H7 (cell line): ENCODE measurements at regions not wholly inside any gene's neighbourhood (a gene's known extent, or its start where the extent isn't known, plus 50 kb on each side); places are given as distances from the start of the nearest gene placed in this dataset.

ENCODE experiments used
- DNase-seq: peaks from one replicate; pipeline ENCODE4 v3.0.0; 2012
- H3K27me3 ChIP-seq: 2 replicates; pipeline ENCODE4 v1.6.0; 2011; ENCODE audit warnings: mild to moderate bottlenecking, low read length; ENCODE audit not compliant: control insufficient read depth, insufficient read depth
- H3K36me3 ChIP-seq: replicated peaks from 2 replicates; pipeline ENCODE4 v1.5.1; 2011; ENCODE audit warnings: low read length; ENCODE audit not compliant: control insufficient read depth, insufficient read depth
- H3K4me3 ChIP-seq: 2 replicates; pipeline ENCODE4 v1.5.1; 2011; ENCODE audit warnings: low read depth, mild to moderate bottlenecking, control low read depth, low read length, moderate library complexity; ENCODE audit not compliant: insufficient read depth

GRCh38 chr21:22630953-22631465, 1632.8 kb downstream of the NCAM2 start:
- no peaks in the 10 kb centered on the region for H3K36me3 ChIP-seq
- no peaks in the 10 kb centered on the region for H3K27me3 ChIP-seq
- no peak for DNase-seq
- no peak overlapping the region for H3K4me3 ChIP-seq

GRCh38 chr21:22632176-22632575, 1634.0 kb downstream of the NCAM2 start:
- no peak overlapping the region for H3K4me3 ChIP-seq
- DNase-seq: no peak

GRCh38 chr21:22649246-22649645, 1651.0 kb downstream of the NCAM2 start:
- no peak overlapping the region for H3K4me3 ChIP-seq
- no peaks in the 10 kb centered on the region for H3K27me3 ChIP-seq
- no peaks in the 10 kb centered on the region for H3K36me3 ChIP-seq
- no peak for DNase-seq

More at GRCh38 chr21:22632176-22632575, 1634.0 kb downstream of the NCAM2 start:
- Histone ChIP-seq H3K27me3 (no peaks in the 10 kb centered on the region), H3K36me3 (no peaks in the 10 kb centered on the region)

- no peak for DNase-seq
- Histone ChIP-seq H3K36me3 (no peaks in the 10 kb centered on the region), H3K27me3 (no peaks in the 10 kb centered on the region), H3K4me3 (no peak overlapping the region)
These were observed 1652.0 kb downstream of the NCAM2 start for GRCh38 chr21:22650226-22650625.

- DNase-seq: no peak
- H3K4me3 ChIP-seq: no peak overlapping the region
- H3K36me3 ChIP-seq: no peaks in the 10 kb centered on the region
- H3K27me3 ChIP-seq: no peaks in the 10 kb centered on the region
These were observed 1659.6 kb downstream of the NCAM2 start for GRCh38 chr21:22657781-22658180.

- no peak for DNase-seq
- Histone ChIP-seq H3K36me3 (no peaks in the 10 kb centered on the region), H3K27me3 (no peaks in the 10 kb centered on the region), H3K4me3 (no peak overlapping the region)
These were observed 1671.9 kb downstream of the NCAM2 start for GRCh38 chr21:22670148-22670547.

- DNase-seq: no peak
- Histone ChIP-seq H3K36me3 (no peaks in the 10 kb centered on the region), H3K27me3 (no peaks in the 10 kb centered on the region), H3K4me3 (no peak overlapping the region)
These were observed 1681.0 kb downstream of the NCAM2 start for GRCh38 chr21:22679207-22679606.

- no peak overlapping the region for H3K4me3 ChIP-seq
- H3K36me3 ChIP-seq: no peaks in the 10 kb centered on the region
- no peak for DNase-seq
- no peaks in the 10 kb centered on the region for H3K27me3 ChIP-seq
These were observed 1693.4 kb downstream of the NCAM2 start for GRCh38 chr21:22691658-22692057.

GRCh38 chr21:22703521-22703920, 1705.3 kb downstream of the NCAM2 start:
- Histone ChIP-seq H3K4me3 (no peak overlapping the region), H3K27me3 (no peaks in the 10 kb centered on the region), H3K36me3 (no peaks in the 10 kb centered on the region)
- DNase-seq: no peak

- H3K4me3 ChIP-seq: no peak overlapping the region
- DNase-seq: no peak
- no peaks in the 10 kb centered on the region for H3K27me3 ChIP-seq
- no peaks in the 10 kb centered on the region for H3K36me3 ChIP-seq
These were observed 1712.5 kb downstream of the NCAM2 start for GRCh38 chr21:22710721-22711120.

GRCh38 chr21:22711636-22712035, 1713.4 kb downstream of the NCAM2 start:
- Histone ChIP-seq H3K27me3 (no peaks in the 10 kb centered on the region), H3K36me3 (no peaks in the 10 kb centered on the region), H3K4me3 (no peak overlapping the region)
- no peak for DNase-seq

- Histone ChIP-seq H3K36me3 (no peaks in the 10 kb centered on the region), H3K27me3 (no peaks in the 10 kb centered on the region), H3K4me3 (no peak overlapping the region)
- no peak for DNase-seq
These were observed 1727.2 kb downstream of the NCAM2 start for GRCh38 chr21:22725436-22725835.

- no peak for DNase-seq
- Histone ChIP-seq H3K27me3 (no peaks in the 10 kb centered on the region), H3K4me3 (no peak overlapping the region), H3K36me3 (no peaks in the 10 kb centered on the region)
These were observed 1729.9 kb downstream of the NCAM2 start for GRCh38 chr21:22728091-22728490.

GRCh38 chr21:22743085-22743484, 1744.9 kb downstream of the NCAM2 start:
- no peaks in the 10 kb centered on the region for H3K27me3 ChIP-seq
- no peak overlapping the region for H3K4me3 ChIP-seq
- H3K36me3 ChIP-seq: no peaks in the 10 kb centered on the region
- no peak for DNase-seq

GRCh38 chr21:22754746-22755145, 1756.5 kb downstream of the NCAM2 start:
- no peak overlapping the region for H3K4me3 ChIP-seq
- no peak for DNase-seq
- no peaks in the 10 kb centered on the region for H3K36me3 ChIP-seq
- H3K27me3 ChIP-seq: no peaks in the 10 kb centered on the region; the same call in 1 of the 2 replicates

- no peaks in the 10 kb centered on the region for H3K27me3 ChIP-seq
- no peak for DNase-seq
- no peak overlapping the region for H3K4me3 ChIP-seq
- no peaks in the 10 kb centered on the region for H3K36me3 ChIP-seq
These were observed 1760.3 kb downstream of the NCAM2 start for GRCh38 chr21:22758478-22758877.
